Peyer's patch (tissue), 4 donors: ENCODE measurements at regions not wholly inside any gene's neighbourhood (a gene's known extent, or its start where the extent isn't known, plus 50 kb on each side); places are given as distances from the start of the nearest gene placed in this dataset.

Source experiments
- CTCF ChIP-seq, 6 experiments: fragments of 450-650 bp in 4 of 6; fragments of 200-600 bp in 2 of 6; sonication (generic) in 1 of 6; IDR thresholded peaks; one replicate each; pipeline ENCODE4 v1.5.1; 2017 to 2019; ENCODE audit warnings: antibody characterized with exemption in 6 of 6, mild to moderate bottlenecking in 3 of 6, moderate library complexity in 1 of 6
- POLR2A ChIP-seq, 2 donors: fragments of 450-650 bp; IDR thresholded peaks; one replicate each; pipeline ENCODE4 v1.5.1; 2017; ENCODE audit warnings: antibody characterized with exemption in 2 of 2, mild to moderate bottlenecking in 2 of 2, moderate library complexity in 2 of 2

DNA sequence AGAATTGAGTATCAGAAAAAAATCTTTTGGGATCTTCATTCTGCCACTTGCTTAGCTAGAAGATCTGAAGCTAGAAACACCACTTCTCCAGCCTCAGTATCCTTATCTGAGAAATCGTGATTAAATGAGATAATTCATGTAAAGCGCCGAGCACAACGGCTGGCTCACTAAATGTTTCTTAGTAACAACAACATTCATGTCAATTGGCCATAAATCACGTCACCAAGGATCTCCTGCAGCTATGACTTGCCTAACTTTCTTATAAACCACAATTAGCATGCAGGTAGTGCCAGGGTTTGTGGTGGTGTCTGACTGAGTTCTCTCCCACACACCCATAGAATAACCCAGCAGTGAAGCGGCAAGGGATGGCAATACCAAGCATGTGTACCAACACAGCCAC is 501.3 kb downstream of the EFNB2 start:
- TF ChIP-seq CTCF (IDR thresholded peaks at IDR 0.05) (no peak), POLR2A (IDR thresholded peaks at IDR 0.05) (no peak)
